Lower leg skin (tissue), 4 donors: ENCODE measurements at regions not wholly inside any gene's neighbourhood (a gene's known extent, or its start where the extent isn't known, plus 50 kb on each side); places are given as distances from the start of the nearest gene placed in this dataset.

Source experiments
- DNase-seq, 2 donors: peaks; one replicate each; pipeline ENCODE4 v3.0.0-alpha.2; 2019; ENCODE audit warnings: low spot score in 2 of 2
- H3K4me3 ChIP-seq: fragments of 200-600 bp; sonication (generic); 2 replicates; pipeline ENCODE4 v1.5.1; 2017; ENCODE audit warnings: mild to moderate bottlenecking, low read depth; ENCODE audit not compliant: poor library complexity, severe bottlenecking
- CTCF ChIP-seq, 3 donors: fragments of 450-650 bp; IDR thresholded peaks; one replicate each; pipeline ENCODE4 v1.5.1; 2016; ENCODE audit warnings: antibody characterized with exemption in 3 of 3, mild to moderate bottlenecking in 3 of 3, moderate library complexity in 2 of 3
- POLR2A ChIP-seq, 2 donors: fragments of 450-650 bp; IDR thresholded peaks; one replicate each; pipeline ENCODE4 v1.6.1; 2016 to 2017; ENCODE audit warnings: antibody characterized with exemption in 2 of 2, mild to moderate bottlenecking in 1 of 2, moderate library complexity in 1 of 2
- WGBS, 2 donors: methylation state at CpG; one replicate each; pipeline ENCODE4 v1.1.5; 2018; 5-methylcytosine and 5-hydroxymethylcytosine counted together
- intact Hi-C: fragments of 100-400 bp; cut with DNase I; formaldehyde crosslinking; loops from one replicate; pipeline ENCODE4 v1.15.0; 2023; ENCODE audit warnings: low total_unique reads

GRCh38 chrX:110449312-110449711 lies 90.7 kb downstream of the RTL9 start:
- no peak for TF ChIP-seq CTCF (IDR thresholded peaks at IDR 0.05)
- H3K4me3 ChIP-seq, result no peak overlapping the region
- no peak for DNase-seq
- 43 to 59% methylated on average over 2 of the region's 2 CpGs for WGBS, 2 donors
- intact Hi-C loops, result no loop called here

GRCh38 chrX:110450050-110450449 lies 91.4 kb downstream of the RTL9 start:
- WGBS, 2 donors, result 0% methylated on average over 4 of the region's 4 CpGs

GRCh38 chrX:110454336-110454735 lies 95.7 kb downstream of the RTL9 start:
- H3K4me3 ChIP-seq, result no peak overlapping the region
- intact Hi-C loops, result loop anchor here (5.0 kb wide), 1 partner anchor 393 kb away; no protein-coding TSS in a partner anchor
- no peak for DNase-seq
- TF ChIP-seq POLR2A (IDR thresholded peaks at IDR 0.05), result no peak
- TF ChIP-seq CTCF (IDR thresholded peaks at IDR 0.05), result no peak
- WGBS, 2 donors, result 52 to 60% methylated on average over 5 to 7 of the region's 7 CpGs

More at GRCh38 chrX:110450050-110450449, 91.4 kb downstream of the RTL9 start:
- DNase-seq, result peak; percentile 66 to 94
- TF ChIP-seq POLR2A (IDR thresholded peaks at IDR 0.05) (no peak), CTCF (IDR thresholded peaks at IDR 0.05) (no peak)
- intact Hi-C loops, result loop anchor here (5.0 kb wide), 1 partner anchor 397 kb away; no protein-coding TSS in a partner anchor
- no peak overlapping the region for H3K4me3 ChIP-seq

- no peak for DNase-seq
- no peak for TF ChIP-seq CTCF (IDR thresholded peaks at IDR 0.05)
- TF ChIP-seq POLR2A (IDR thresholded peaks at IDR 0.05), result no peak
- intact Hi-C loops, result no loop called here
- no peak overlapping the region for H3K4me3 ChIP-seq
Observed at GRCh38 chrX:110462957-110463356, 104.3 kb downstream of the RTL9 start.

- no peak for DNase-seq
- intact Hi-C loops, result no loop called here
- WGBS, 2 donors, result 73 to 92% methylated on average over 2 of the region's 2 CpGs
- no peak overlapping the region for H3K4me3 ChIP-seq
- TF ChIP-seq CTCF (IDR thresholded peaks at IDR 0.05), result no peak
- no peak for TF ChIP-seq POLR2A (IDR thresholded peaks at IDR 0.05)
Observed at GRCh38 chrX:110466790-110467189, 108.1 kb downstream of the RTL9 start.

GRCh38 chrX:110472265-110472664 lies 113.6 kb downstream of the RTL9 start:
- no peak for TF ChIP-seq CTCF (IDR thresholded peaks at IDR 0.05)
- no peak for TF ChIP-seq POLR2A (IDR thresholded peaks at IDR 0.05)
- intact Hi-C loops, result no loop called here
- no peak for DNase-seq
- H3K4me3 ChIP-seq, result no peak overlapping the region
- WGBS, 2 donors, result 81 to 88% methylated on average over 3 of the region's 3 CpGs
